Inferior parietal cortex (tissue), 1 donor: ENCODE measurements at regions not wholly inside any gene's neighbourhood (a gene's known extent, or its start where the extent isn't known, plus 50 kb on each side); places are given as distances from the start of the nearest gene placed in this dataset.
"Not testable (repeated sequence)": the region's sequence is repeated elsewhere in the genome, so short reads cannot be mapped to it uniquely, and the experiment has no call there.

Source experiments
- DNase-seq: peaks from one replicate; pipeline ENCODE4 v3.0.0-alpha.2; 2016; ENCODE audit errors: extremely low spot score

GRCh38 chr18:53935399-53935798 lies 289.1 kb downstream of the MBD2 start:
- no peak for DNase-seq

- no peak for DNase-seq
These were observed 304.0 kb downstream of the MBD2 start for GRCh38 chr18:53920312-53921075.

- no peak for DNase-seq
These were observed 306.4 kb downstream of the MBD2 start for GRCh38 chr18:53918091-53918490.

GRCh38 chr18:53911200-53911599 lies 313.3 kb downstream of the MBD2 start:
- peak; percentile 27 for DNase-seq

GRCh38 chr18:53909668-53910067 lies 314.8 kb downstream of the MBD2 start:
- no peak for DNase-seq

GRCh38 chr18:53907921-53908320 lies 316.5 kb downstream of the MBD2 start:
- peak; percentile 13 for DNase-seq

- peak; percentile 58 for DNase-seq
These were observed 317.8 kb downstream of the MBD2 start for GRCh38 chr18:53906681-53907080.

GRCh38 chr18:53894675-53895442 lies 329.6 kb downstream of the MBD2 start:
- DNase-seq, result no peak

- no peak for DNase-seq
These were observed 337.0 kb downstream of the MBD2 start for GRCh38 chr18:53887447-53887846.

- no peak for DNase-seq
These were observed 338.4 kb downstream of the MBD2 start for GRCh38 chr18:53886058-53886457.

- DNase-seq, result no peak
These were observed 340.7 kb downstream of the MBD2 start for GRCh38 chr18:53883771-53884170.

- DNase-seq, result no peak
These were observed 350.4 kb downstream of the MBD2 start for GRCh38 chr18:53874103-53874502.

GRCh38 chr18:53864770-53865169 lies 359.7 kb downstream of the MBD2 start:
- DNase-seq, result no peak

GRCh38 chr18:53862921-53863320 lies 361.5 kb downstream of the MBD2 start:
- DNase-seq, result no peak

GRCh38 chr18:53861185-53861584 lies 363.3 kb downstream of the MBD2 start:
- DNase-seq, result no peak

GRCh38 chr18:53859764-53860163 lies 364.7 kb downstream of the MBD2 start:
- no peak for DNase-seq

GRCh38 chr18:53850902-53851301 lies 373.6 kb downstream of the MBD2 start:
- no peak for DNase-seq

- no peak for DNase-seq
These were observed 380.7 kb downstream of the MBD2 start for GRCh38 chr18:53843763-53844162.

- no peak for DNase-seq
These were observed 381.2 kb downstream of the MBD2 start for GRCh38 chr18:53843113-53843760.

- DNase-seq, result no peak
These were observed 385.7 kb downstream of the MBD2 start for GRCh38 chr18:53838746-53839145.

GRCh38 chr18:53821141-53821540 lies 403.3 kb downstream of the MBD2 start:
- not testable (repeated sequence) for DNase-seq

GRCh38 chr18:53819671-53820070 lies 404.8 kb downstream of the MBD2 start:
- no peak for DNase-seq

GRCh38 chr18:53819174-53819573 lies 405.3 kb downstream of the MBD2 start:
- no peak for DNase-seq
